OCI-LY3 (cell line): ENCODE measurements at regions not wholly inside any gene's neighbourhood (a gene's known extent, or its start where the extent isn't known, plus 50 kb on each side); places are given as distances from the start of the nearest gene placed in this dataset.

ENCODE experiments used
- H2AFZ ChIP-seq: fragments of 200-600, 300-600 bp; shearing (Covaris generic); 2 replicates; pipeline ENCODE4 v1.6.0; 2014; ENCODE audit warnings: antibody characterized with exemption, low read depth, low read length
- H3K27ac ChIP-seq: fragments of 200-600, 300-600 bp; sonication (generic); 2 replicates; pipeline ENCODE4 v1.5.1; 2014; ENCODE audit warnings: mild to moderate bottlenecking, low read length, moderate library complexity, mixed read lengths
- H3K27me3 ChIP-seq: fragments of 200-600, 300-600 bp; sonication (generic); 2 replicates; pipeline ENCODE4 v1.6.1; 2014; ENCODE audit warnings: low read depth, low read length, mixed read lengths
- H3K36me3 ChIP-seq: fragments of 200-600, 300-600 bp; sonication (generic); replicated peaks from 2 replicates; pipeline ENCODE3; 2014; ENCODE audit warnings: low read depth, low read length, mixed read lengths
- H3K4me1 ChIP-seq: fragments of 300-600, 200-600 bp; sonication (generic); 2 replicates; pipeline ENCODE4 v1.6.1; 2014; ENCODE audit warnings: low read length, mixed read lengths
- H3K4me2 ChIP-seq: fragments of 200-600, 300-600 bp; sonication (generic); 2 replicates; pipeline ENCODE4 v1.6.1; 2014; ENCODE audit warnings: low read length, mixed read lengths
- H3K4me3 ChIP-seq: fragments of 300-600, 200-600 bp; sonication (generic); 2 replicates; pipeline ENCODE4 v1.5.1; 2014; ENCODE audit warnings: antibody characterized with exemption, mild to moderate bottlenecking, low read length, moderate library complexity
- H3K79me2 ChIP-seq: fragments of 300-600, 200-600 bp; shearing (Covaris generic); 2 replicates; pipeline ENCODE4 v1.6.1; 2014; ENCODE audit warnings: mild to moderate bottlenecking, low read length, mixed read lengths
- H3K9ac ChIP-seq: fragments of 300-600, 200-600 bp; shearing (Covaris generic); 2 replicates; pipeline ENCODE4 v1.6.0; 2014; ENCODE audit warnings: mild to moderate bottlenecking, low read length, moderate library complexity
- H3K9me3 ChIP-seq: fragments of 200-600, 300-600 bp; shearing (Covaris generic); 2 replicates; pipeline ENCODE4 v1.6.1; 2014; ENCODE audit warnings: low read length, mixed read lengths; ENCODE audit not compliant: insufficient read depth
- H4K20me1 ChIP-seq: fragments of 200-600, 300-600 bp; sonication (generic); 2 replicates; pipeline ENCODE4 v1.6.1; 2016; ENCODE audit warnings: low read length, mixed read lengths; ENCODE audit not compliant: insufficient read depth
- EZH2phosphoT487 ChIP-seq: fragments of 200-600 bp; shearing (Covaris generic); IDR thresholded peaks from 2 replicates; pipeline ENCODE4 v1.6.1; 2018; ENCODE audit warnings: antibody characterized with exemption, mixed run types, low read depth
- TF ChIP-seq, protein P1 (sequence below): fragments of 200-600, 300-600 bp; sonication (generic); IDR thresholded peaks from 2 replicates; pipeline ENCODE4 v1.5.1; 2014; ENCODE audit warnings: antibody characterized with exemption, low read length, low read depth

DNA sequence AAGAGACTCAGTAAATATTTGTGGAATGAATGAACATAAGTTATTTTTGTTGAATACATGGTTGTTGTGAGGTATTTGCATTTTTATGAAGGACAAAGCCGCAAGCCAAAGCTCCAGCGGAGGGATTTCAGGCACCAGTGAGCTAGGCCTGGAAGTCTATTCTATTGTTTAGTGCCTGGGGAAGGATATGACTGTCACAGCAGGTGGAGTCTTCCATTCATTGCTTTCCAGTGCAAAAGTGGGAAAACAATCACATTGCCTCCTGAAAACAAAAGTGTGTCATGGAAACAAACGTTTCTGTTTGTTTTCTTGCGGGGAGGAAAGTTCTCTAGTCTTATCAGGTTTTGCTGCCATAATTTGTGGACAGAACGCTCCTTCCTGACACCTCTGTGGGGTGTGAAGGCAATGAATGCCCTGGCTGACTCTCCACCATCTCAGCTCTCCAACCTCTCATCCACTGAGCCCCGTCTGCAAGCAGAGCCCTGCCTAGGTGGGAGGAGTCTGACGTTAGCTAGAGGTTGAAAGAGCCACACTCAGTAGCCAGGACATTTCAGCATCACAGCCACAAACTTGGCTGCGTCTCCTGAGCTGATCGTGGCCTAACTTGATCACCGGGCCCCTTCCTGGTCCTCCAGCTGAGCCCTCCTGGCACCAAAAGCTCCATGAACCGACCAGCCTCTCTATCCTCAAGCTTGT, 739.1 kb downstream of the MATN1 start:
- Histone ChIP-seq H3K79me2 (no peaks in the 10 kb centered on the region), H3K4me1 (no peaks in the 10 kb centered on the region), H3K27ac (no peak overlapping the region), H3K4me3 (no peak overlapping the region), H4K20me1 (no peaks in the 10 kb centered on the region), H3K27me3 (no peaks in the 10 kb centered on the region), H2AFZ (no peak overlapping the region), H3K4me2 (no peak overlapping the region), H3K9ac (no peak overlapping the region), H3K9me3 (no peaks in the 10 kb centered on the region), H3K36me3 (no peaks in the 10 kb centered on the region)
- TF ChIP-seq, protein P1, sequence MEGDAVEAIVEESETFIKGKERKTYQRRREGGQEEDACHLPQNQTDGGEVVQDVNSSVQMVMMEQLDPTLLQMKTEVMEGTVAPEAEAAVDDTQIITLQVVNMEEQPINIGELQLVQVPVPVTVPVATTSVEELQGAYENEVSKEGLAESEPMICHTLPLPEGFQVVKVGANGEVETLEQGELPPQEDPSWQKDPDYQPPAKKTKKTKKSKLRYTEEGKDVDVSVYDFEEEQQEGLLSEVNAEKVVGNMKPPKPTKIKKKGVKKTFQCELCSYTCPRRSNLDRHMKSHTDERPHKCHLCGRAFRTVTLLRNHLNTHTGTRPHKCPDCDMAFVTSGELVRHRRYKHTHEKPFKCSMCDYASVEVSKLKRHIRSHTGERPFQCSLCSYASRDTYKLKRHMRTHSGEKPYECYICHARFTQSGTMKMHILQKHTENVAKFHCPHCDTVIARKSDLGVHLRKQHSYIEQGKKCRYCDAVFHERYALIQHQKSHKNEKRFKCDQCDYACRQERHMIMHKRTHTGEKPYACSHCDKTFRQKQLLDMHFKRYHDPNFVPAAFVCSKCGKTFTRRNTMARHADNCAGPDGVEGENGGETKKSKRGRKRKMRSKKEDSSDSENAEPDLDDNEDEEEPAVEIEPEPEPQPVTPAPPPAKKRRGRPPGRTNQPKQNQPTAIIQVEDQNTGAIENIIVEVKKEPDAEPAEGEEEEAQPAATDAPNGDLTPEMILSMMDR, result no peak
- TF ChIP-seq EZH2phosphoT487, result no peak

GRCh38 chr1:29983321-29983720, 740.1 kb downstream of the MATN1 start:
- no peak overlapping the region for H3K27ac ChIP-seq
- H3K79me2 ChIP-seq, result no peaks in the 10 kb centered on the region

DNA sequence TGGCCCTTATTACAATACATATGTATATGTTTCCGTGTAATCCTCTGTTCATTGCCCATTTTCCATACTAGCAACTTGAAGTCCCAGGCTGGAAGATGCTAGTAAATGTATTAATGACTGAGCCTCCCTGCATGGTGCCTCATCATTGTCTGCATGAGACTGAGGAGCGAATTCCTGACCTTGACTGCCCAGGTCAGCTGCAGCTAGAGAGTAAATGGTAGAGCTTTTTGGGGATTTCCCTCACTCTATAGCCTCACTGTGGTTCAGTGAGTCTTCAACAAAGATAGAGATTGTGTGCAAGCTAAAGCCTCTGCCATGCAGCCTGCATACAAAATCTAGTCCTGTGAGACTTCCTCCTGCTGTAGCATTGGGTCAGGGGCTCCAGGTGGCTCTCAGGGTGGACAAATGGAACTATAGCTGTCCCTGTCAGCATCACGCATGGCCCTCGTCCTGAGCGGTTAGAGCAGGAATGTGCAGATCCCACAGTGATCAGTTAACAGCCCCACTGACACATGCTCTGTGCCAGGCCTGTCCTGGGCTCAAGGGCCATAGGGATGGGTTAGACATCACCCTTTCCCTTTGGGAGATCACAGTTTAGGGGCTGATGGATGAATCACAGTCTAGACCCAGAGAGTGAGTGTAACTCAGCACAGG, 741.7 kb downstream of the MATN1 start:
- Histone ChIP-seq H3K27me3 (no peaks in the 10 kb centered on the region), H3K9ac (no peak overlapping the region), H4K20me1 (no peaks in the 10 kb centered on the region), H3K4me3 (no peak overlapping the region), H3K4me2 (no peak overlapping the region), H3K79me2 (no peaks in the 10 kb centered on the region), H3K4me1 (no peaks in the 10 kb centered on the region), H3K27ac (no peak overlapping the region), H3K9me3 (no peaks in the 10 kb centered on the region), H2AFZ (no peak overlapping the region), H3K36me3 (no peaks in the 10 kb centered on the region)
- TF ChIP-seq, protein P1, result no peak
- no peak for TF ChIP-seq EZH2phosphoT487

More at GRCh38 chr1:29983321-29983720, 740.1 kb downstream of the MATN1 start:
- no peaks in the 10 kb centered on the region for H3K9me3 ChIP-seq
- no peaks in the 10 kb centered on the region for H3K36me3 ChIP-seq
- H3K4me1 ChIP-seq, result no peaks in the 10 kb centered on the region
- no peak overlapping the region for H2AFZ ChIP-seq
- no peak overlapping the region for H3K4me3 ChIP-seq
- no peak for TF ChIP-seq EZH2phosphoT487
- TF ChIP-seq, protein P1, result no peak
- H3K27me3 ChIP-seq, result no peaks in the 10 kb centered on the region
- H3K9ac ChIP-seq, result no peak overlapping the region
- H3K4me2 ChIP-seq, result no peak overlapping the region
- no peaks in the 10 kb centered on the region for H4K20me1 ChIP-seq

DNA sequence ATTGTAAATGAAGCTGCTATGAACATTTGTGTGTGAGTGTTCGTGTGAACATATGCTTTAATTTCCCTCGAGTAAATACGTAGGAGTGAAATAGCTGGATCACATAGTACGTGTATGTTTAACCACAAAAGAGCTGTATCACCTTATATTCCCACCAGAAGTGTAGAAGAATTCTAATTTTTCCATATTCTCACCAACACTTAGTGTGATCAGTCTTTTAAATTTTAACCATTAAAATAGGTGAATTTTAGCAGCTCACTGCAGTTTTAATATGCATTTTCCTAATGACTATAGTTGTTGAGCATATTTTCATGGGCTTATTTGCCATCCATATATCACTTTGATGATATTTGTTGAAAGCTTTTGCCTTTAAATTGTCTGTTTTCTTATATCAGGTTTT, 741.2 kb downstream of the PTPRU start:
- no peaks in the 10 kb centered on the region for H3K36me3 ChIP-seq
- TF ChIP-seq, protein P1, result no peak
- no peak for TF ChIP-seq EZH2phosphoT487
- no peak overlapping the region for H3K9ac ChIP-seq
- no peaks in the 10 kb centered on the region for H3K79me2 ChIP-seq
- no peak overlapping the region for H3K4me3 ChIP-seq
- H3K9me3 ChIP-seq, result no peaks in the 10 kb centered on the region
- H3K27me3 ChIP-seq, result no peaks in the 10 kb centered on the region
- no peak overlapping the region for H3K4me2 ChIP-seq
- no peak overlapping the region for H3K27ac ChIP-seq
- no peaks in the 10 kb centered on the region for H4K20me1 ChIP-seq
- H3K4me1 ChIP-seq, result no peaks in the 10 kb centered on the region
- H2AFZ ChIP-seq, result no peak overlapping the region
